Naive B cell (primary cell): ENCODE measurements at regions not wholly inside any gene's neighbourhood (a gene's known extent, or its start where the extent isn't known, plus 50 kb on each side); places are given as distances from the start of the nearest gene placed in this dataset.
A peak's percentile ranks its signal among the peaks of the same experiment; 100 is the strongest.
"Not testable (repeated sequence)": the region's sequence is repeated elsewhere in the genome, so short reads cannot be mapped to it uniquely, and the experiment has no call there.

Experiments used
- ATAC-seq, 2 donors: fragments of 150-1000 bp; cut with Tn5 transposase; 2 replicates each; pipeline ENCODE4 v1.10.0; 2021; ENCODE audit warnings: low read depth in 2 of 2, mild to moderate bottlenecking in 2 of 2, moderate library complexity in 2 of 2
- DNase-seq: peaks from one replicate; pipeline ENCODE4 v3.0.0; 2022
- H3K27ac Mint-ChIP-seq, 6 donors: one replicate each; pipeline ENCODE4 v1.8.0; 2020 to 2022; ENCODE audit warnings: mild to moderate bottlenecking in 6 of 6, mixed read lengths in 6 of 6, moderate library complexity in 5 of 6, inconsistent platforms in 2 of 6
- H3K27me3 Mint-ChIP-seq, 3 donors: one replicate each; pipeline ENCODE4 v1.8.0; 2021 to 2022; ENCODE audit warnings: mixed read lengths in 3 of 3, mild to moderate bottlenecking in 1 of 3
- H3K36me3 Mint-ChIP-seq, 2 donors: one replicate each; pipeline ENCODE4 v1.8.0; 2020 to 2022; ENCODE audit warnings: mixed read lengths in 2 of 2, inconsistent platforms in 1 of 2, mild to moderate bottlenecking in 1 of 2
- H3K4me1 Mint-ChIP-seq, 3 donors: one replicate each; pipeline ENCODE4 v1.8.0; 2020 to 2022; ENCODE audit warnings: mixed read lengths in 3 of 3, inconsistent platforms in 1 of 3, mild to moderate bottlenecking in 1 of 3, moderate library complexity in 1 of 3
- H3K4me3 Mint-ChIP-seq, 8 donors: one replicate each; pipeline ENCODE4 v1.8.0; 2020 to 2022; ENCODE audit warnings: mild to moderate bottlenecking in 8 of 8, mixed read lengths in 8 of 8, moderate library complexity in 8 of 8, inconsistent platforms in 2 of 8
- H3K9me3 Mint-ChIP-seq, 7 donors: one replicate each; pipeline ENCODE4 v1.8.0; 2020 to 2022; ENCODE audit warnings: mixed read lengths in 7 of 7, mild to moderate bottlenecking in 5 of 7, inconsistent platforms in 2 of 7, moderate library complexity in 1 of 7

- H3K27ac Mint-ChIP-seq, result no peak overlapping the region
- H3K4me1 Mint-ChIP-seq, result peaks cover 0 to 3% (median 0%) of the 10 kb centered on the region in 3 donors
- no peaks in the 10 kb centered on the region for H3K9me3 Mint-ChIP-seq
- ATAC-seq, result no peak
- H3K36me3 Mint-ChIP-seq, result no peaks in the 10 kb centered on the region
- no peak overlapping the region for H3K4me3 Mint-ChIP-seq
- peaks cover 0 to 7% (median 3%) of the 10 kb centered on the region in 3 donors for H3K27me3 Mint-ChIP-seq
- DNase-seq, result no peak
These were observed 141.9 kb upstream of the KLF6 start for GRCh38 chr10:3926675-3927525.

- Mint-ChIP-seq H3K36me3 (no peaks in the 10 kb centered on the region), H3K4me3 (no peak overlapping the region), H3K4me1 (no peaks in the 10 kb centered on the region), H3K27ac (no peak overlapping the region), H3K9me3 (no peaks in the 10 kb centered on the region), H3K27me3 (peaks cover 0 to 7% (median 3%) of the 10 kb centered on the region in 3 donors)
- no peak for DNase-seq
- no peak for ATAC-seq
These were observed 141.2 kb upstream of the KLF6 start for GRCh38 chr10:3926258-3926657.

- DNase-seq (no peak), ATAC-seq (no peak)
- Mint-ChIP-seq H3K4me3 (no peak overlapping the region), H3K9me3 (no peaks in the 10 kb centered on the region), H3K36me3 (no peaks in the 10 kb centered on the region), H3K4me1 (no peaks in the 10 kb centered on the region), H3K27me3 (peaks cover 0 to 7% (median 3%) of the 10 kb centered on the region in 3 donors), H3K27ac (peak overlapping the region in 2 of 6 donors; percentile 28 to 86)
These were observed 140.2 kb upstream of the KLF6 start for GRCh38 chr10:3925184-3925583.

- Mint-ChIP-seq H3K27me3 (peaks cover 0 to 7% (median 3%) of the 10 kb centered on the region in 3 donors), H3K9me3 (no peaks in the 10 kb centered on the region), H3K36me3 (no peaks in the 10 kb centered on the region), H3K4me3 (no peak overlapping the region), H3K27ac (peak overlapping the region in 3 of 6 donors; percentile 7 to 73 (median 53)), H3K4me1 (no peaks in the 10 kb centered on the region)
- DNase-seq, result no peak
- no peak for ATAC-seq
These were observed 139.3 kb upstream of the KLF6 start for GRCh38 chr10:3924344-3924743.

DNA sequence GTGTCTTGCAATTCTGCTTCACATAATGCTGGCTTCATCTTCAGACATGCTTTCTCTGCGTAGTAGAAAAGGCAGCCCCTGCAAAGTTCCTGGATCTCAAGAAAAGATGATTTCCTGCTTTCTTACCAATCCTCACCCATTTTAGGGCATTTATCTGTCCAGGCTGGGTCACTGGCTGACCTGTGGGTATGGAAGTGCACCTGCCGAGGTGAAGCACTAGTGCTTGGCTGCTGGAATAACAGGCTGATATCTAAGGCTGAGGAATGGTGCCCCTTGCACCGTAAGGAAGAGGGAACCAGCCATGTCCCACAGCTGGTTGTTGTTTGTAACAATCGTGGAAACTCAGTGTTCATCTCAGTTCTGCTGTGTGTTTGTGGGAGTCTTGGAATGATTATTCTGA is 138.0 kb upstream of the KLF6 start:
- Mint-ChIP-seq H3K4me1 (no peaks in the 10 kb centered on the region), H3K4me3 (no peak overlapping the region), H3K27me3 (peaks cover 0 to 4% (median 2%) of the 10 kb centered on the region in 3 donors), H3K9me3 (peaks cover 0 to 11% (median 0%) of the 10 kb centered on the region in 7 donors), H3K27ac (peak overlapping the region in 1 of 6 donors; percentile 10), H3K36me3 (no peaks in the 10 kb centered on the region)
- DNase-seq (no peak), ATAC-seq (no peak)

GRCh38 chr10:3919709-3920308 is 134.8 kb upstream of the KLF6 start:
- peaks cover 0 to 4% (median 2%) of the 10 kb centered on the region in 3 donors for H3K4me1 Mint-ChIP-seq
- H3K27ac Mint-ChIP-seq, result peak overlapping the region in 2 of 6 donors; percentile 17 to 34
- no peak overlapping the region for H3K4me3 Mint-ChIP-seq
- no peak for DNase-seq
- ATAC-seq, result no peak
- no peaks in the 10 kb centered on the region for H3K27me3 Mint-ChIP-seq
- H3K9me3 Mint-ChIP-seq, result peaks cover 0 to 11% (median 1%) of the 10 kb centered on the region in 7 donors
- H3K36me3 Mint-ChIP-seq, result no peaks in the 10 kb centered on the region

- not testable (repeated sequence) for H3K4me3 Mint-ChIP-seq, H3K36me3 Mint-ChIP-seq, ATAC-seq, H3K27ac Mint-ChIP-seq, DNase-seq, H3K27me3 Mint-ChIP-seq
- H3K9me3 Mint-ChIP-seq, result peaks cover 0 to 11% (median 1%) of the 10 kb centered on the region in 7 donors
- H3K4me1 Mint-ChIP-seq, result peaks cover 4 to 10% (median 9%) of the 10 kb centered on the region in 3 donors
These were observed 132.4 kb upstream of the KLF6 start for GRCh38 chr10:3917392-3917791.

- ATAC-seq (no peak), DNase-seq (no peak)
- no peaks in the 10 kb centered on the region for H3K36me3 Mint-ChIP-seq
- H3K27me3 Mint-ChIP-seq, result no peaks in the 10 kb centered on the region
- peaks cover 0 to 11% (median 1%) of the 10 kb centered on the region in 7 donors for H3K9me3 Mint-ChIP-seq
- H3K4me1 Mint-ChIP-seq, result peaks cover 4 to 10% (median 10%) of the 10 kb centered on the region in 3 donors
- H3K4me3 Mint-ChIP-seq, result no peak overlapping the region
- H3K27ac Mint-ChIP-seq, result peak overlapping the region in 2 of 6 donors; percentile 20 to 36
These were observed 129.7 kb upstream of the KLF6 start for GRCh38 chr10:3914733-3915132.

DNA sequence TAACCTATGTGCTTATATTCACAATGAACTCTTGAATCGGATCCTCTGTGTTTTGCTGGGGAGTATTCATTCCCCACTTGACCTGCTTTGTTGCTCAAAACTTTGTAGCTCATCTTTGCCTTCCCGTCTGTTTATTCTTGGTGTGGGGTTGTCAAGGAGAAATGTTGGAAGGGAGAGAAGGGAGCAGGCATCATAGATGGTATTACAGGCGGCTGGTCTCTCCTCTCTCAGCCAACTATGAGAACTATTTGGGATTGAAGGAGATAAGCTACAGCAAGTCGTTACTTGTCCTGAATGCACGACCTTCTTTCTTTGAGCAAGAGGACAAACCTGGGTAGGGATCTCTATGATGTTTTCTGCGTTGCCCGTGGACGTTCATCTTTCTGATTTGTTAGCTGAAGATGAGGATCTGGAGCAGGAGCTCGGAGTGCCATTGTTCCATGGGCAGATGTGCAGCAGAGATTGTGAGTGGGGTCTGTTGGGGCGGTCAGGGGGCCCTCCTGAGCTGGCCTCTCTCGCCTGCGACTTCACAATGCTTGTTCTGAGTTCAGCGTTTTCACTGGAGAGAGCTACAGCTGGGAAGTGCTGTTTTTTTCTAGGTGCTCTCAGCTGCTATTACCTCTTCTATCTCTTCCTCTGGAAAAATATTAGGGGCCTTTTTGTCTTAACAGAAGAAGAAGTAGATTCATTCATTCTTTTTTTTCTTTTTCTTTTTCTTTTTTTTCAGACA is 126.9 kb upstream of the KLF6 start:
- H3K4me1 Mint-ChIP-seq, result peaks cover 4 to 18% (median 12%) of the 10 kb centered on the region in 3 donors
- H3K9me3 Mint-ChIP-seq, result peaks cover 0 to 4% (median 0%) of the 10 kb centered on the region in 7 donors
- H3K36me3 Mint-ChIP-seq, result no peaks in the 10 kb centered on the region
- peak overlapping the region in 2 of 6 donors; percentile 52 to 78 for H3K27ac Mint-ChIP-seq
- DNase-seq, result no peak
- no peak for ATAC-seq
- H3K4me3 Mint-ChIP-seq, result no peak overlapping the region
- H3K27me3 Mint-ChIP-seq, result no peaks in the 10 kb centered on the region

DNA sequence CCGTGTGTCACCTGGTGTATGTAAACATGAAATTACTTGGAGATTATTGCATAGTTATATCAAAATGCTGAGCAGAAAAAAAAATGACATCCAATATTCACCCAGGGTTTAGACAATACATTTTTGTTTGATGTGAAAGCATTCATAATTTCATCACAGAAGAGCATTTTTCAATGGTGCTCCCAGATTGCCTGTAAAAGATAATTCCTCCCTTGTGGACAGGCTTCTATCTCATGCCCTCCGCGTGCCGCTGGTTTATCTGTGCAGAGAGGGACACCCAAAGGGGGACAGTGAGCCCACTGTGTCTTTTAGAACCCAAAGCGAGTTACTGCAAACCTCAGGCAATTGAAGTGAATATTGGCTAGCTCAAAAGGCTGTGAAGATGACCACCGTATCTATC is 126.2 kb upstream of the KLF6 start:
- Mint-ChIP-seq H3K27ac (peak overlapping the region in 2 of 6 donors; percentile 28 to 33), H3K36me3 (no peaks in the 10 kb centered on the region), H3K9me3 (peaks cover 0 to 4% (median 0%) of the 10 kb centered on the region in 7 donors), H3K27me3 (no peaks in the 10 kb centered on the region), H3K4me3 (no peak overlapping the region), H3K4me1 (peaks cover 4 to 25% (median 15%) of the 10 kb centered on the region in 3 donors)
- ATAC-seq, result no peak
- DNase-seq, result no peak

DNA sequence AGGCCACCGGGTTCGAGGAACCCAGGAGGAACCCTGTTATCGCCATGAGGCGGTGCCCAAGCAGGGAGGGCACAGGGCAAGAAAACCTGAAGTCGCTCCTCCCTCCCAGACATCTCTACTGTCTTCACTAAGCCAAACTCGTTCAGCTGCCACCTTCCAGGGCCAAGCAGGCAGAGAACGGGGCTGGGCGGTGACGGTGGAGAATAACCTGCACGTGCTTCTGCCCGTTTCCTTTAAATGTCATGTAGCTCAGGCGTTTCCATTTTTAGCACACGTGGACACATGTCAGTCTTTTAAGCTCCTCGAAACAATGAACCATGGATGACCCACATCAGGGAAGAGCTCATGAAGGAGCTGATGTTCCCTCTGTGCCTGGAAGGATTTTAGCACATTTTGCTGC is 124.3 kb upstream of the KLF6 start:
- DNase-seq (no peak), ATAC-seq (no peak)
- Mint-ChIP-seq H3K4me3 (no peak overlapping the region), H3K4me1 (peaks cover 18 to 34% (median 19%) of the 10 kb centered on the region in 3 donors), H3K36me3 (no peaks in the 10 kb centered on the region), H3K9me3 (peaks cover 0 to 5% (median 0%) of the 10 kb centered on the region in 7 donors), H3K27me3 (no peaks in the 10 kb centered on the region), H3K27ac (peak overlapping the region in 4 of 6 donors; percentile 29 to 70 (median 48))

GRCh38 chr10:3908183-3908582 is 123.2 kb upstream of the KLF6 start:
- Mint-ChIP-seq H3K4me3 (no peak overlapping the region), H3K27me3 (no peaks in the 10 kb centered on the region), H3K4me1 (peaks cover 25 to 43% (median 26%) of the 10 kb centered on the region in 3 donors), H3K9me3 (peaks cover 0 to 6% (median 0%) of the 10 kb centered on the region in 7 donors), H3K36me3 (no peaks in the 10 kb centered on the region), H3K27ac (peak overlapping the region in 1 of 6 donors; percentile 96)
- ATAC-seq (no peak), DNase-seq (no peak)

DNA sequence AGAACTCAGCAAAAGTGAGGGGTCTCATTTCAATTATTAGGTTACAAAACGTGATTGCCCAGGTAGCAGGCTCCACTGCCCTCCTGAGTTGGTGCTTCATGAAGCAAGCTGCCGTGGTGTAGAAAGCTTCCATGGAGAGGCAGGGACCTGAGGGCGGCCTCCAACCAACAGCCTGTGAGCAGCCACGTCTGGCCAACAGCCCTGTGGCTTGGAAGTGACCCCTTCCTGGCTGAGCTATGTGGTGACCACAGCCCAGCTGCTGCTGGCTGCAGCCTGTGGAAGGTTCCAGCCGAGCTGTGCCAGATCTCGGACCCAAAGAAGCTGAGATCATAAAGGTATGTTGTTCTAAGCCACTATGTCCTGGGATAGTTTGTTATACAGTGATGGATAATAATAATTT is 122.5 kb upstream of the KLF6 start:
- Mint-ChIP-seq H3K4me1 (peaks cover 29 to 47% (median 30%) of the 10 kb centered on the region in 3 donors), H3K4me3 (peak overlapping the region in 1 of 8 donors; percentile 54), H3K27ac (peak overlapping the region in 4 of 6 donors; percentile 40 to 96 (median 74))

More for the DNA sequence above, 122.5 kb upstream of the KLF6 start:
- H3K9me3 Mint-ChIP-seq, result peaks cover 0 to 6% (median 0%) of the 10 kb centered on the region in 7 donors
- no peak for DNase-seq
- H3K27me3 Mint-ChIP-seq, result no peaks in the 10 kb centered on the region
- ATAC-seq, result no peak
- no peaks in the 10 kb centered on the region for H3K36me3 Mint-ChIP-seq
